OCI-LY1 (cell line): ENCODE measurements at regions not wholly inside any gene's neighbourhood (a gene's known extent, or its start where the extent isn't known, plus 50 kb on each side); places are given as distances from the start of the nearest gene placed in this dataset.

Experiments used
- EZH2 ChIP-seq: fragments of 200-600 bp; sonication (generic), shearing (Covaris generic); IDR thresholded peaks from 2 replicates; pipeline ENCODE4 v1.8.0; 2017; ENCODE audit warnings: borderline replicate concordance, mixed run types, mild to moderate bottlenecking, antibody characterized with exemption, low read length, moderate library complexity, mixed read lengths
- TF ChIP-seq, protein P1 (sequence below): fragments of 200-600 bp; sonication (generic), shearing (Covaris generic); IDR thresholded peaks from 2 replicates; pipeline ENCODE4 v1.5.1; 2017; ENCODE audit warnings: mild to moderate bottlenecking, antibody characterized with exemption, low read length, moderate library complexity, mixed read lengths

- TF ChIP-seq, protein P1, sequence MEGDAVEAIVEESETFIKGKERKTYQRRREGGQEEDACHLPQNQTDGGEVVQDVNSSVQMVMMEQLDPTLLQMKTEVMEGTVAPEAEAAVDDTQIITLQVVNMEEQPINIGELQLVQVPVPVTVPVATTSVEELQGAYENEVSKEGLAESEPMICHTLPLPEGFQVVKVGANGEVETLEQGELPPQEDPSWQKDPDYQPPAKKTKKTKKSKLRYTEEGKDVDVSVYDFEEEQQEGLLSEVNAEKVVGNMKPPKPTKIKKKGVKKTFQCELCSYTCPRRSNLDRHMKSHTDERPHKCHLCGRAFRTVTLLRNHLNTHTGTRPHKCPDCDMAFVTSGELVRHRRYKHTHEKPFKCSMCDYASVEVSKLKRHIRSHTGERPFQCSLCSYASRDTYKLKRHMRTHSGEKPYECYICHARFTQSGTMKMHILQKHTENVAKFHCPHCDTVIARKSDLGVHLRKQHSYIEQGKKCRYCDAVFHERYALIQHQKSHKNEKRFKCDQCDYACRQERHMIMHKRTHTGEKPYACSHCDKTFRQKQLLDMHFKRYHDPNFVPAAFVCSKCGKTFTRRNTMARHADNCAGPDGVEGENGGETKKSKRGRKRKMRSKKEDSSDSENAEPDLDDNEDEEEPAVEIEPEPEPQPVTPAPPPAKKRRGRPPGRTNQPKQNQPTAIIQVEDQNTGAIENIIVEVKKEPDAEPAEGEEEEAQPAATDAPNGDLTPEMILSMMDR: no peak
- no peak for TF ChIP-seq EZH2
Observed at GRCh38 chr9:95808011-95808410, 67.5 kb upstream of the ERCC6L2 start.
